Astrocyte (in vitro differentiated cells and primary cell): ENCODE measurements at regions not wholly inside any gene's neighbourhood (a gene's known extent, or its start where the extent isn't known, plus 50 kb on each side); places are given as distances from the start of the nearest gene placed in this dataset.

ENCODE experiments used
- EZH2 ChIP-seq: IDR thresholded peaks from 2 replicates; pipeline ENCODE4 v1.6.1; 2012; ENCODE audit warnings: mild to moderate bottlenecking, low read length, inconsistent platforms; ENCODE audit not compliant: insufficient read depth
- TF ChIP-seq, protein P1 (sequence below): IDR thresholded peaks from 2 replicates; pipeline ENCODE4 v1.5.1; 2011; ENCODE audit warnings: low read depth, mild to moderate bottlenecking, inconsistent platforms, low read length, moderate library complexity; ENCODE audit not compliant: insufficient read depth

DNA sequence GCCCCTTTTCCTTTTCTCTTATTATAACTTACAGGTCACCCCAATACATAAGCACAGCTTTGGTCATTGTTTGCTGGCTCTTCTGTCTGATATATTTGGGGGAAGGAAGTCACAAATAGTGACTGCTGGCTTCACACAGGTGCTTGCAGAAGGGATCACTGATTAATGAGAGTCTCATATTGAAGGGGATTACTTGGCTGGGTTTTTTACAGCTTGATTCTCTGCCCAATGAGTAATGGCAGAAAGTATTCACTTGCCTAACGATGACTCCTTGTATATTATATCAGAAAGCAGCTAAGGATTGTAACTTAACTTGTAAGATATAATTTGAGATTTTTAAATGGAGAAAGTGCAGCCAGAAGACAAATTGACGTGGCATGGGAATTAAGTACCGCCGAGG, 119.3 kb upstream of the PFN2 start:
- TF ChIP-seq, protein P1, sequence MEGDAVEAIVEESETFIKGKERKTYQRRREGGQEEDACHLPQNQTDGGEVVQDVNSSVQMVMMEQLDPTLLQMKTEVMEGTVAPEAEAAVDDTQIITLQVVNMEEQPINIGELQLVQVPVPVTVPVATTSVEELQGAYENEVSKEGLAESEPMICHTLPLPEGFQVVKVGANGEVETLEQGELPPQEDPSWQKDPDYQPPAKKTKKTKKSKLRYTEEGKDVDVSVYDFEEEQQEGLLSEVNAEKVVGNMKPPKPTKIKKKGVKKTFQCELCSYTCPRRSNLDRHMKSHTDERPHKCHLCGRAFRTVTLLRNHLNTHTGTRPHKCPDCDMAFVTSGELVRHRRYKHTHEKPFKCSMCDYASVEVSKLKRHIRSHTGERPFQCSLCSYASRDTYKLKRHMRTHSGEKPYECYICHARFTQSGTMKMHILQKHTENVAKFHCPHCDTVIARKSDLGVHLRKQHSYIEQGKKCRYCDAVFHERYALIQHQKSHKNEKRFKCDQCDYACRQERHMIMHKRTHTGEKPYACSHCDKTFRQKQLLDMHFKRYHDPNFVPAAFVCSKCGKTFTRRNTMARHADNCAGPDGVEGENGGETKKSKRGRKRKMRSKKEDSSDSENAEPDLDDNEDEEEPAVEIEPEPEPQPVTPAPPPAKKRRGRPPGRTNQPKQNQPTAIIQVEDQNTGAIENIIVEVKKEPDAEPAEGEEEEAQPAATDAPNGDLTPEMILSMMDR, result no peak
- no peak for TF ChIP-seq EZH2
